ENCODE measurements at regions not wholly inside any gene's neighbourhood (a gene's known extent, or its start where the extent isn't known, plus 50 kb on each side); places are given as distances from the start of the nearest gene placed in this dataset.

- H4K20me1 ChIP-seq (ENCODE audit: insufficient read depth, poor library complexity, severe bottlenecking), result no peaks in the 10 kb centered on the region
- WGBS (ENCODE audit: low lambda C conversion rate, missing lambda C conversion rate), result 90% methylated on average over 3 of the region's 3 CpGs
- no peak for DNase-seq (ENCODE audit: low spot score)
- H3K4me1 ChIP-seq (ENCODE audit: insufficient read depth), result no peaks in the 10 kb centered on the region
- no peaks in the 10 kb centered on the region for H3K9me3 ChIP-seq (ENCODE audit: low read depth)
- no peak overlapping the region for H3K27ac ChIP-seq
- no peak overlapping the region for H3K4me3 ChIP-seq
- H2AFZ ChIP-seq, result no peak overlapping the region
- H3K4me2 ChIP-seq, result no peak overlapping the region
- H3K36me3 ChIP-seq (replicated peaks; ENCODE audit: insufficient read depth, low read depth), result no peaks in the 10 kb centered on the region
- H3K27me3 ChIP-seq, result no peaks in the 10 kb centered on the region
- TF ChIP-seq, protein P1, sequence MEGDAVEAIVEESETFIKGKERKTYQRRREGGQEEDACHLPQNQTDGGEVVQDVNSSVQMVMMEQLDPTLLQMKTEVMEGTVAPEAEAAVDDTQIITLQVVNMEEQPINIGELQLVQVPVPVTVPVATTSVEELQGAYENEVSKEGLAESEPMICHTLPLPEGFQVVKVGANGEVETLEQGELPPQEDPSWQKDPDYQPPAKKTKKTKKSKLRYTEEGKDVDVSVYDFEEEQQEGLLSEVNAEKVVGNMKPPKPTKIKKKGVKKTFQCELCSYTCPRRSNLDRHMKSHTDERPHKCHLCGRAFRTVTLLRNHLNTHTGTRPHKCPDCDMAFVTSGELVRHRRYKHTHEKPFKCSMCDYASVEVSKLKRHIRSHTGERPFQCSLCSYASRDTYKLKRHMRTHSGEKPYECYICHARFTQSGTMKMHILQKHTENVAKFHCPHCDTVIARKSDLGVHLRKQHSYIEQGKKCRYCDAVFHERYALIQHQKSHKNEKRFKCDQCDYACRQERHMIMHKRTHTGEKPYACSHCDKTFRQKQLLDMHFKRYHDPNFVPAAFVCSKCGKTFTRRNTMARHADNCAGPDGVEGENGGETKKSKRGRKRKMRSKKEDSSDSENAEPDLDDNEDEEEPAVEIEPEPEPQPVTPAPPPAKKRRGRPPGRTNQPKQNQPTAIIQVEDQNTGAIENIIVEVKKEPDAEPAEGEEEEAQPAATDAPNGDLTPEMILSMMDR (IDR thresholded peaks at IDR 0.05; ENCODE audit: poor library complexity), result no peak
- TF ChIP-seq EZH2phosphoT487 (IDR thresholded peaks at IDR 0.05; ENCODE audit: low read depth, severe bottlenecking, unreplicated experiment), result no peak
- TF ChIP-seq EZH2 (IDR thresholded peaks at IDR 0.05; ENCODE audit: borderline replicate concordance), result no peak
- no peaks in the 10 kb centered on the region for H3K9me2 ChIP-seq (replicated peaks; ENCODE audit: insufficient read depth)
- no peaks in the 10 kb centered on the region for H3K79me2 ChIP-seq
These were observed 90.3 kb upstream of the NREP start for GRCh38 chr5:111847052-111847925.

DNA sequence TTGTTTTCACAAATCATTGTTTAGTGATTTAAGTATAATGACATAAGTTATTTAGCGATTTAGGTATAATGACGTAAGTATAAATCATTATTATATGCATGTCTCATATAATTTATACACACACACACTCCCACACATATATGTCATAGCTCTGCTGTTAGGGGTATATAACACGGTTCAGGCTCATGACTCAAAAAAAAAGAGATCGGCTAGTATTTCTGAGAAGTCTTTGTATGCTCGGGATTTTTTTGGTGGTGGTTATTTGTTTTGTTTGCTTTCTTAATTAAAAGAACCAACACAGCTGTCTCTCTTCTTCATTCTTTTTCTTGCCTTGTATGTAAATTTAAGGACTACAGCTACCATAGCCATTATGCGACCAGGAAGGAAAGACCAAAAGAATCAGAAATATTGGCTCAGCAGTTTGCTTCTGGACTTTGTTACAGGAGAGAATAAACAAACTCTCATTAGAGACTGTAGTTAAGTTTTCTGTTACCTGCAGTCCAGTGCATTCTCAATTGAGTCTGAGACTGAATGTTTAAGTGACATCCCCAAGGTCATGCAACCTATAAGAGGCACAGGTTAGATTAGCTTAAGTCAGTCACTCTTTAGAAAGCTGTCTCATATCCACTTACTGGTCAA is 83.2 kb upstream of the NREP start:
- H3K79me2 ChIP-seq, result no peaks in the 10 kb centered on the region
- H3K4me1 ChIP-seq (ENCODE audit: insufficient read depth), result no peaks in the 10 kb centered on the region
- H3K9me3 ChIP-seq (ENCODE audit: low read depth), result no peaks in the 10 kb centered on the region
- 77% methylated on average over 6 of the region's 6 CpGs for WGBS (ENCODE audit: low lambda C conversion rate, missing lambda C conversion rate)
- no peak overlapping the region for H3K4me3 ChIP-seq
- H3K36me3 ChIP-seq (replicated peaks; ENCODE audit: insufficient read depth, low read depth), result no peaks in the 10 kb centered on the region
- no peak overlapping the region for H3K27ac ChIP-seq
- no peak for TF ChIP-seq EZH2phosphoT487 (IDR thresholded peaks at IDR 0.05; ENCODE audit: low read depth, severe bottlenecking, unreplicated experiment)
- TF ChIP-seq, protein P1 (IDR thresholded peaks at IDR 0.05; ENCODE audit: poor library complexity), result no peak
- TF ChIP-seq EZH2 (IDR thresholded peaks at IDR 0.05; ENCODE audit: borderline replicate concordance), result no peak
- no peak overlapping the region for H3K4me2 ChIP-seq
- no peaks in the 10 kb centered on the region for H3K9me2 ChIP-seq (replicated peaks; ENCODE audit: insufficient read depth)
- no peak overlapping the region for H2AFZ ChIP-seq
- H3K27me3 ChIP-seq, result no peaks in the 10 kb centered on the region
- DNase-seq (ENCODE audit: low spot score), result no peak
- no peaks in the 10 kb centered on the region for H4K20me1 ChIP-seq (ENCODE audit: insufficient read depth, poor library complexity, severe bottlenecking)

DNA sequence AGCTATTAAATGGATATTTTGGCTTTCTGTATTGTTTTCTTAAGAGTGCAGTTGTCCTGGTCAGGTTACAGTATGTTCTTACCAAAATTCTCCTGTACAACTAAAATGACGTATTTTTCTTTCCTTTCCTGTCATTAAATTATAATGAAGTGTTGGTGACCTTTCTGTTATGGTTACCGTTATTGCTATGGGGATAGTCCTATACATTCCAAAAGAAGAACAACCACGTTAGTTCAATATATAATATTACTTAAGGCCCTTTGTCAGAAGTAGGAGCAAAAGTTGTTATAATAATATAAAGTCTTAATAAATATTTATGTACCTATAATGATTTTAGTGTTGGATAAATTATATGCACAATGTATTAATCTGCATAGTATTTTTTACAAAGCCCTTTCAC is 82.4 kb upstream of the NREP start:
- TF ChIP-seq EZH2 (IDR thresholded peaks at IDR 0.05; ENCODE audit: borderline replicate concordance) (no peak), EZH2phosphoT487 (IDR thresholded peaks at IDR 0.05; ENCODE audit: low read depth, severe bottlenecking, unreplicated experiment) (no peak)
- TF ChIP-seq, protein P1 (IDR thresholded peaks at IDR 0.05; ENCODE audit: poor library complexity), result no peak
- no peaks in the 10 kb centered on the region for H4K20me1 ChIP-seq (ENCODE audit: insufficient read depth, poor library complexity, severe bottlenecking)
- no peaks in the 10 kb centered on the region for H3K9me3 ChIP-seq (ENCODE audit: low read depth)
- H3K4me3 ChIP-seq, result no peak overlapping the region
- H3K27ac ChIP-seq, result no peak overlapping the region
- no peaks in the 10 kb centered on the region for H3K4me1 ChIP-seq (ENCODE audit: insufficient read depth)
- DNase-seq (ENCODE audit: low spot score), result no peak
- WGBS (ENCODE audit: low lambda C conversion rate, missing lambda C conversion rate), result 88% methylated on average over 3 of the region's 3 CpGs
- H3K4me2 ChIP-seq, result no peak overlapping the region
- no peak overlapping the region for H2AFZ ChIP-seq
- H3K79me2 ChIP-seq, result no peaks in the 10 kb centered on the region
- H3K36me3 ChIP-seq (replicated peaks; ENCODE audit: insufficient read depth, low read depth), result no peaks in the 10 kb centered on the region
- no peaks in the 10 kb centered on the region for H3K27me3 ChIP-seq
- H3K9me2 ChIP-seq (replicated peaks; ENCODE audit: insufficient read depth), result no peaks in the 10 kb centered on the region
